HEK293 (cell line): ENCODE measurements at regions not wholly inside any gene's neighbourhood (a gene's known extent, or its start where the extent isn't known, plus 50 kb on each side); places are given as distances from the start of the nearest gene placed in this dataset.
A peak's percentile ranks its signal among the peaks of the same experiment; 100 is the strongest.

ENCODE experiments used
- CTCF ChIP-seq: fragments of 450-650 bp; formaldehyde crosslinking; IDR thresholded peaks from 2 replicates; pipeline ENCODE4 v1.5.1; 2016; ENCODE audit warnings: missing biosample characterization, missing genetic modification characterization
- GFI1B ChIP-seq: fragments of 450-650 bp; formaldehyde crosslinking; IDR thresholded peaks from 2 replicates; pipeline ENCODE4 v1.5.1; 2016; ENCODE audit warnings: missing biosample characterization, missing genetic modification characterization
- GLI2 ChIP-seq: fragments of 450-650 bp; formaldehyde crosslinking; IDR thresholded peaks from 2 replicates; pipeline ENCODE4; 2017; ENCODE audit warnings: missing biosample characterization, missing genetic modification characterization, low read depth, borderline replicate concordance
- KLF9 ChIP-seq: fragments of 450-650 bp; formaldehyde crosslinking; IDR thresholded peaks from 2 replicates; pipeline ENCODE4 v1.5.1; 2016; ENCODE audit warnings: missing biosample characterization, missing genetic modification characterization, low read depth
- REST ChIP-seq: fragments of 450-650 bp; formaldehyde crosslinking; IDR thresholded peaks from 2 replicates; pipeline ENCODE4 v1.5.1; 2016; ENCODE audit warnings: missing biosample characterization, missing genetic modification characterization
- SP7 ChIP-seq: fragments of 450-650 bp; formaldehyde crosslinking; IDR thresholded peaks from 2 replicates; pipeline ENCODE4 v1.5.1; 2016; ENCODE audit warnings: missing biosample characterization, missing genetic modification characterization
- WT1 ChIP-seq: fragments of 450-650 bp; formaldehyde crosslinking; IDR thresholded peaks from 2 replicates; pipeline ENCODE4 v1.5.1; 2016; ENCODE audit warnings: missing biosample characterization, missing genetic modification characterization
- ZBTB17 ChIP-seq: fragments of 450-650 bp; formaldehyde crosslinking; IDR thresholded peaks from 2 replicates; pipeline ENCODE4 v1.5.1; 2016; ENCODE audit warnings: missing biosample characterization, missing genetic modification characterization
- ZFHX2 ChIP-seq: fragments of 450-650 bp; formaldehyde crosslinking; conservative IDR thresholded peaks from 2 replicates; pipeline ENCODE4 v1.5.1; 2016; ENCODE audit warnings: missing biosample characterization, missing genetic modification characterization
- ZFP37 ChIP-seq: fragments of 450-650 bp; formaldehyde crosslinking; IDR thresholded peaks from 2 replicates; pipeline ENCODE4 v1.5.1; 2016; ENCODE audit warnings: missing biosample characterization, missing genetic modification characterization
- ZNF121 ChIP-seq: fragments of 450-650 bp; formaldehyde crosslinking; IDR thresholded peaks from 2 replicates; pipeline ENCODE4 v1.5.1; 2016; ENCODE audit warnings: missing biosample characterization, missing genetic modification characterization
- ZNF148 ChIP-seq: fragments of 450-650 bp; formaldehyde crosslinking; IDR thresholded peaks from 2 replicates; pipeline ENCODE4 v1.5.0; 2017; ENCODE audit warnings: missing biosample characterization, missing genetic modification characterization, borderline replicate concordance
- ZNF155 ChIP-seq: fragments of 450-650 bp; formaldehyde crosslinking; IDR thresholded peaks from 2 replicates; pipeline ENCODE4 v1.5.1; 2016; ENCODE audit warnings: missing biosample characterization, missing genetic modification characterization
- ZNF175 ChIP-seq: fragments of 450-650 bp; formaldehyde crosslinking; IDR thresholded peaks from 2 replicates; pipeline ENCODE4 v1.5.1; 2016; ENCODE audit warnings: missing biosample characterization, missing genetic modification characterization
- ZNF239 ChIP-seq: fragments of 450-650 bp; formaldehyde crosslinking; IDR thresholded peaks from 2 replicates; pipeline ENCODE4 v1.5.1; 2016; ENCODE audit warnings: missing biosample characterization, missing genetic modification characterization
- ZNF280C ChIP-seq: fragments of 450-650 bp; formaldehyde crosslinking; IDR thresholded peaks from 2 replicates; pipeline ENCODE4 v1.5.1; 2016; ENCODE audit warnings: missing biosample characterization, missing genetic modification characterization
- ZNF302 ChIP-seq: fragments of 450-650 bp; formaldehyde crosslinking; IDR thresholded peaks from 2 replicates; pipeline ENCODE4 v1.5.1; 2016; ENCODE audit warnings: missing biosample characterization, missing genetic modification characterization, low read depth
- ZNF311 ChIP-seq: fragments of 450-650 bp; formaldehyde crosslinking; IDR thresholded peaks from 2 replicates; pipeline ENCODE4 v1.5.1; 2017; ENCODE audit warnings: missing biosample characterization, missing genetic modification characterization, borderline replicate concordance
- ZNF416 ChIP-seq: fragments of 450-650 bp; formaldehyde crosslinking; IDR thresholded peaks from 2 replicates; pipeline ENCODE4 v1.5.1; 2016; ENCODE audit warnings: missing biosample characterization, missing genetic modification characterization
- ZNF521 ChIP-seq: fragments of 450-650 bp; formaldehyde crosslinking; IDR thresholded peaks from 2 replicates; pipeline ENCODE4 v1.5.1; 2017; ENCODE audit warnings: missing biosample characterization, mild to moderate bottlenecking, missing genetic modification characterization
- ZNF548 ChIP-seq: fragments of 450-650 bp; formaldehyde crosslinking; IDR thresholded peaks from 2 replicates; pipeline ENCODE4 v1.5.1; 2016; ENCODE audit warnings: missing biosample characterization, missing genetic modification characterization
- ZNF549 ChIP-seq: fragments of 450-650 bp; IDR thresholded peaks from 2 replicates; pipeline ENCODE4 v1.5.1; 2018; ENCODE audit warnings: missing biosample characterization, missing genetic modification characterization, mild to moderate bottlenecking, inconsistent platforms, moderate library complexity
- ZNF555 ChIP-seq: fragments of 450-650 bp; formaldehyde crosslinking; conservative IDR thresholded peaks from 2 replicates; pipeline ENCODE4 v1.5.1; 2017; ENCODE audit warnings: missing biosample characterization, mild to moderate bottlenecking, missing genetic modification characterization, inconsistent platforms
- ZNF660 ChIP-seq: fragments of 450-650 bp; IDR thresholded peaks from 2 replicates; pipeline ENCODE4 v1.5.1; 2018; ENCODE audit warnings: missing biosample characterization, mild to moderate bottlenecking, missing genetic modification characterization
- ZNF701 ChIP-seq: fragments of 450-650 bp; formaldehyde crosslinking; IDR thresholded peaks from 2 replicates; pipeline ENCODE4 v1.5.1; 2016; ENCODE audit warnings: missing biosample characterization, missing genetic modification characterization
- ZNF843 ChIP-seq: fragments of 450-650 bp; formaldehyde crosslinking; IDR thresholded peaks from 2 replicates; pipeline ENCODE4 v1.5.1; 2016; ENCODE audit warnings: missing biosample characterization, missing genetic modification characterization
- ZSCAN18 ChIP-seq: fragments of 450-650 bp; formaldehyde crosslinking; IDR thresholded peaks from 2 replicates; pipeline ENCODE4 v1.5.1; 2016; ENCODE audit warnings: missing biosample characterization, missing genetic modification characterization
- ZSCAN23 ChIP-seq: fragments of 450-650 bp; formaldehyde crosslinking; IDR thresholded peaks from 2 replicates; pipeline ENCODE4 v1.5.1; 2016; ENCODE audit warnings: missing biosample characterization, missing genetic modification characterization

- peak; percentile 86 for TF ChIP-seq ZNF843 (tag by site-specific recombination)
- TF ChIP-seq KLF9: peak; percentile 73
- peak; percentile 64 for TF ChIP-seq ZNF660 (tag by site-specific recombination)
- peak; percentile 92 for TF ChIP-seq ZFP37
- TF ChIP-seq REST (tag by site-specific recombination): peak; percentile 49; the same call in 1 of the 2 replicates
- peak; percentile 83 for TF ChIP-seq ZFHX2 (tag by site-specific recombination)
- TF ChIP-seq ZNF155 (tag by site-specific recombination): no peak
- TF ChIP-seq ZNF121 (tag by site-specific recombination): peak; percentile 19; the same call in 1 of the 2 replicates
- peak; percentile 97 for TF ChIP-seq SP7 (tag by site-specific recombination)
- no peak; the same call in 1 of the 2 replicates for TF ChIP-seq ZNF148 (tag by site-specific recombination)
- peak; percentile 76; the same call in 1 of the 2 replicates for TF ChIP-seq WT1
- TF ChIP-seq ZNF239 (tag by site-specific recombination): no peak; the same call in 1 of the 2 replicates
- TF ChIP-seq GLI2 (tag by site-specific recombination): no peak
- TF ChIP-seq CTCF (tag by site-specific recombination): no peak; the same call in 1 of the 2 replicates
- TF ChIP-seq ZNF416 (tag by site-specific recombination): no peak
- peak; percentile 69 for TF ChIP-seq ZSCAN18
- peak; percentile 91 for TF ChIP-seq ZBTB17 (tag by site-specific recombination)
- no peak for TF ChIP-seq ZNF701
- no peak for TF ChIP-seq ZNF548 (tag by site-specific recombination)
- TF ChIP-seq GFI1B (tag by site-specific recombination): peak; percentile 37; the same call in 1 of the 2 replicates
- no peak for TF ChIP-seq ZNF549 (tag by site-specific recombination)
- TF ChIP-seq ZNF302: 0 out of 2 replicates have a peak, but pooled peaks have one; percentile 20
- TF ChIP-seq ZNF175 (tag by site-specific recombination): no peak
- TF ChIP-seq ZNF521 (tag by site-specific recombination): no peak
- no peak for TF ChIP-seq ZNF555
- no peak for TF ChIP-seq ZNF311 (tag by site-specific recombination)
- no peak for TF ChIP-seq ZNF280C (tag by site-specific recombination)
- peak; percentile 36; the same call in 1 of the 2 replicates for TF ChIP-seq ZSCAN23 (tag by site-specific recombination)
Observed at GRCh38 chr5:91280362-91281269, 102.5 kb downstream of the ARRDC3 start (continued).
